ENCODE measurements at regions not wholly inside any gene's neighbourhood (a gene's known extent, or its start where the extent isn't known, plus 50 kb on each side); places are given as distances from the start of the nearest gene placed in this dataset.

- H3K27me3 ChIP-seq (replicated peaks in 1 of 2; ENCODE audit: control insufficient read depth in 2 of 2, extremely low read depth in 1 of 2, insufficient read depth in 2 of 2, low read length in 1 of 2), result peaks cover 0 to 53% of the 10 kb centered on the region in 2 experiments
- ChIA-PET POLR2A (no interaction called here), CTCF (no interaction called here)
- 78% methylated on average over 22 of the region's 28 CpGs for WGBS (ENCODE audit: insufficient coverage)
- ATAC-seq (replicated peaks in 1 of 4) (no peak), DNase-seq (no peak)
- H3K36me3 ChIP-seq (ENCODE audit: control insufficient read depth in 2 of 2, extremely low read depth in 1 of 2, insufficient read depth in 1 of 2, low read length in 1 of 2), result no peaks in the 10 kb centered on the region
- H3K4me1 Mint-ChIP-seq, result no peaks in the 10 kb centered on the region
- H3K9me3 Mint-ChIP-seq, result peaks cover 10 to 21% (median 12%) of the 10 kb centered on the region in 3 donors
- H3K27ac Mint-ChIP-seq, result no peak overlapping the region
- H3K27ac ChIP-seq (ENCODE audit: low read length), result no peak overlapping the region
- no peak overlapping the region for H3K4me3 ChIP-seq (ENCODE audit: control insufficient read depth in 1 of 2, extremely low read depth in 1 of 2, low read length in 1 of 2)
- H3K27me3 Mint-ChIP-seq, result peaks cover 17 to 18% of the 10 kb centered on the region in 2 donors
- H3K4me3 Mint-ChIP-seq, result no peak overlapping the region
- H3K9me3 ChIP-seq, result no peaks in the 10 kb centered on the region
- H3K4me1 ChIP-seq (ENCODE audit: control insufficient read depth in 1 of 2, extremely low read depth in 1 of 2, insufficient read depth in 2 of 2, low read length in 2 of 2), result no peaks in the 10 kb centered on the region
- H3K36me3 Mint-ChIP-seq, result no peaks in the 10 kb centered on the region
Measured at GRCh38 chr14:104505085-104506074, 74.2 kb upstream of the C14orf180 start.

DNA sequence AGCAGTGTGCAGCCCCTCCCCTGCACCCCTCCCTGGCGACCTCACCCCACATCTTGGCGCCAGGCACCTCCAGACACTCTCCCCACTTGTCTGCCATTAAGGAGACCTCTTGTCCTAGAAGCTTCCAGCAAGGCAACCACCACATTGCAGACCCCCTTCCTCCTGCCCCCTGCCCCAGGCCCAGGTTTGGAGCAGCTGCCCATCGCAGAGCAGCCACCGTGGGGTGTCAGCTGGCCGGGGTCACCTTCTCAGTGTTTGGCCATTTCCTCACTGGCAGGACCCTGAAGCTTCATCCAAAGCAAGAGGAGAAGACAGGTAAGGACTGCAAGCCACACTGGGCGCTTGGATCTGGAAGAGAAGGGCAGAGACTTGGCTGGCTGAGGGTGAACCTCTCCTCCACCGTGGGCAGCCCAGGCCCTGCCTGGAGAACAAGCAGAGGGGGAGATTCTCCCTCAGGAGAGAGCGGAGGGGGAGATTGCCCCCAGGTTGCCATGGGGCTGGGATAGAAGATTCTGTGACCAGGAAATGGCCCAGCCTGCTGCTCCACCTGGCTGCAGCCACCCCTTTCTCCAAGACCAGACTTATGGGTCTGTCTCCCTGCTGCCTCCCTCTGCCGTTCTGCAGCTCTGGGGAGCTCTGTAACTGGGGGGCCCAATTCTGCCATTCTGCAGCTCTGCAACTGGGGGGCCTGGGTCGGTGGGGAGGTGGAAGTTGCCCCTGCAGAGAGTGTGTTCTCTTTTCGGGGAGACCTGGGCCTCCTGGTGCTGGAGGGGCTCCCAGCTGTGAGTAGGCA, 72.9 kb upstream of the C14orf180 start:
- Mint-ChIP-seq H3K4me3 (no peak overlapping the region), H3K4me1 (no peaks in the 10 kb centered on the region), H3K36me3 (no peaks in the 10 kb centered on the region), H3K27ac (no peak overlapping the region), H3K27me3 (peaks cover 17 to 18% of the 10 kb centered on the region in 2 donors), H3K9me3 (peaks cover 4 to 17% (median 8%) of the 10 kb centered on the region in 3 donors)
- H3K4me1 ChIP-seq (ENCODE audit: control insufficient read depth in 1 of 2, extremely low read depth in 1 of 2, insufficient read depth in 2 of 2, low read length in 2 of 2), result no peaks in the 10 kb centered on the region
- 69% methylated on average over 8 of the region's 11 CpGs for WGBS (ENCODE audit: insufficient coverage)
- DNase-seq (no peak), ATAC-seq (replicated peaks in 1 of 4) (no peak)
- CTCF ChIA-PET, result no interaction called here
- H3K4me3 ChIP-seq (ENCODE audit: control insufficient read depth in 1 of 2, extremely low read depth in 1 of 2, low read length in 1 of 2), result no peak overlapping the region
- no peaks in the 10 kb centered on the region for H3K36me3 ChIP-seq (ENCODE audit: control insufficient read depth in 2 of 2, extremely low read depth in 1 of 2, insufficient read depth in 1 of 2, low read length in 1 of 2)
- H3K9me3 ChIP-seq, result no peaks in the 10 kb centered on the region
- H3K27me3 ChIP-seq (replicated peaks in 1 of 2; ENCODE audit: control insufficient read depth in 2 of 2, extremely low read depth in 1 of 2, insufficient read depth in 2 of 2, low read length in 1 of 2), result peaks cover 0 to 60% of the 10 kb centered on the region in 2 experiments
- POLR2A ChIA-PET, result no interaction called here
- H3K27ac ChIP-seq (ENCODE audit: low read length), result no peak overlapping the region

GRCh38 chr14:104507443-104507842, 72.1 kb upstream of the C14orf180 start:
- Mint-ChIP-seq H3K27me3 (peaks cover 17 to 24% of the 10 kb centered on the region in 2 donors), H3K36me3 (no peaks in the 10 kb centered on the region), H3K4me1 (no peaks in the 10 kb centered on the region), H3K27ac (no peak overlapping the region), H3K9me3 (peaks cover 3 to 9% (median 5%) of the 10 kb centered on the region in 3 donors), H3K4me3 (no peak overlapping the region)
- ChIA-PET CTCF (no interaction called here), POLR2A (no interaction called here)
- DNase-seq, result no peak
- Histone ChIP-seq H3K9me3 (no peaks in the 10 kb centered on the region), H3K27ac (ENCODE audit: low read length) (no peak overlapping the region), H3K4me1 (ENCODE audit: control insufficient read depth in 1 of 2, extremely low read depth in 1 of 2, insufficient read depth in 2 of 2, low read length in 2 of 2) (no peaks in the 10 kb centered on the region), H3K4me3 (ENCODE audit: control insufficient read depth in 1 of 2, extremely low read depth in 1 of 2, low read length in 1 of 2) (no peak overlapping the region), H3K27me3 (replicated peaks in 1 of 2; ENCODE audit: control insufficient read depth in 2 of 2, extremely low read depth in 1 of 2, insufficient read depth in 2 of 2, low read length in 1 of 2) (peaks cover 0 to 66% of the 10 kb centered on the region in 2 experiments), H3K36me3 (ENCODE audit: control insufficient read depth in 2 of 2, extremely low read depth in 1 of 2, insufficient read depth in 1 of 2, low read length in 1 of 2) (no peaks in the 10 kb centered on the region)
- no peak for ATAC-seq (replicated peaks in 1 of 4)
- WGBS (ENCODE audit: insufficient coverage), result 72% methylated on average over 5 of the region's 6 CpGs

GRCh38 chr14:104509673-104510072, 69.9 kb upstream of the C14orf180 start:
- DNase-seq, result peak in 1 of 35 experiments; percentile 20

DNA sequence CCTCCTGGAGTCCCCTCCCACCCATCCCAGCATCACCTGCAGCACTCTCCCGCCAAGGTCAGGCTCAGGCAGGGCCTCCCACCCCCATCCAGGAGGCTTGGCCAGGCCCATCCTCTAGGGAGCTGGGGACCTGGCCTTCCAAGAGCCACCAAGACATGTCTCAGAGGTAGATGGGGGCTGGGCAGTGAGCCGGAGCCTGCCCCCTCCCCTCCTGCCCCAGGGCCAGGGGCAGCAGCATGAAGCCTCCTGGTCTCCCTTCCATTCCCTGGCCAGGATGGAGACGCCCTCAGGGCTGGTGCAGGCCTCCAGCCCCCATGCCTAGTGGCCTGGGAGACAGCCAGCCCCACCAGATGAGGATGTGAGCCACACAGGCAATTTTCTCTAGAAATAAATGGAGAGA, 69.3 kb upstream of the C14orf180 start:
- Histone ChIP-seq H3K4me3 (ENCODE audit: control insufficient read depth in 1 of 2, extremely low read depth in 1 of 2, low read length in 1 of 2) (no peak overlapping the region), H3K27ac (ENCODE audit: low read length) (no peak overlapping the region), H3K27me3 (replicated peaks in 1 of 2; ENCODE audit: control insufficient read depth in 2 of 2, extremely low read depth in 1 of 2, insufficient read depth in 2 of 2, low read length in 1 of 2) (peaks cover 0 to 63% of the 10 kb centered on the region in 2 experiments), H3K36me3 (ENCODE audit: control insufficient read depth in 2 of 2, extremely low read depth in 1 of 2, insufficient read depth in 1 of 2, low read length in 1 of 2) (no peaks in the 10 kb centered on the region), H3K4me1 (ENCODE audit: control insufficient read depth in 1 of 2, extremely low read depth in 1 of 2, insufficient read depth in 2 of 2, low read length in 2 of 2) (no peaks in the 10 kb centered on the region), H3K9me3 (no peaks in the 10 kb centered on the region)
- H3K36me3 Mint-ChIP-seq, result no peaks in the 10 kb centered on the region
- H3K4me3 Mint-ChIP-seq, result no peak overlapping the region
- peaks cover 18 to 25% of the 10 kb centered on the region in 2 donors for H3K27me3 Mint-ChIP-seq
- ChIA-PET CTCF (no interaction called here), POLR2A (no interaction called here)
- ATAC-seq (replicated peaks in 1 of 4), result no peak
- WGBS (ENCODE audit: insufficient coverage), result 100% methylated on average over 1 of the region's 3 CpGs
- H3K9me3 Mint-ChIP-seq, result no peaks in the 10 kb centered on the region
- DNase-seq, result no peak
- no peaks in the 10 kb centered on the region for H3K4me1 Mint-ChIP-seq
- no peak overlapping the region for H3K27ac Mint-ChIP-seq

More at GRCh38 chr14:104509673-104510072, 69.9 kb upstream of the C14orf180 start:
- ChIA-PET CTCF (no interaction called here), POLR2A (no interaction called here)
- Mint-ChIP-seq H3K27me3 (peaks cover 15 to 25% of the 10 kb centered on the region in 2 donors), H3K4me3 (no peak overlapping the region), H3K27ac (no peak overlapping the region), H3K4me1 (no peaks in the 10 kb centered on the region), H3K36me3 (no peaks in the 10 kb centered on the region), H3K9me3 (no peaks in the 10 kb centered on the region)
- WGBS (ENCODE audit: insufficient coverage), result 68% methylated on average over 6 of the region's 12 CpGs
- no peak for ATAC-seq (replicated peaks in 1 of 4)
- Histone ChIP-seq H3K4me3 (ENCODE audit: control insufficient read depth in 1 of 2, extremely low read depth in 1 of 2, low read length in 1 of 2) (no peak overlapping the region), H3K36me3 (ENCODE audit: control insufficient read depth in 2 of 2, extremely low read depth in 1 of 2, insufficient read depth in 1 of 2, low read length in 1 of 2) (no peaks in the 10 kb centered on the region), H3K4me1 (ENCODE audit: control insufficient read depth in 1 of 2, extremely low read depth in 1 of 2, insufficient read depth in 2 of 2, low read length in 2 of 2) (no peaks in the 10 kb centered on the region), H3K27ac (ENCODE audit: low read length) (no peak overlapping the region), H3K9me3 (no peaks in the 10 kb centered on the region), H3K27me3 (replicated peaks in 1 of 2; ENCODE audit: control insufficient read depth in 2 of 2, extremely low read depth in 1 of 2, insufficient read depth in 2 of 2, low read length in 1 of 2) (peaks cover 0 to 64% of the 10 kb centered on the region in 2 experiments)

DNA sequence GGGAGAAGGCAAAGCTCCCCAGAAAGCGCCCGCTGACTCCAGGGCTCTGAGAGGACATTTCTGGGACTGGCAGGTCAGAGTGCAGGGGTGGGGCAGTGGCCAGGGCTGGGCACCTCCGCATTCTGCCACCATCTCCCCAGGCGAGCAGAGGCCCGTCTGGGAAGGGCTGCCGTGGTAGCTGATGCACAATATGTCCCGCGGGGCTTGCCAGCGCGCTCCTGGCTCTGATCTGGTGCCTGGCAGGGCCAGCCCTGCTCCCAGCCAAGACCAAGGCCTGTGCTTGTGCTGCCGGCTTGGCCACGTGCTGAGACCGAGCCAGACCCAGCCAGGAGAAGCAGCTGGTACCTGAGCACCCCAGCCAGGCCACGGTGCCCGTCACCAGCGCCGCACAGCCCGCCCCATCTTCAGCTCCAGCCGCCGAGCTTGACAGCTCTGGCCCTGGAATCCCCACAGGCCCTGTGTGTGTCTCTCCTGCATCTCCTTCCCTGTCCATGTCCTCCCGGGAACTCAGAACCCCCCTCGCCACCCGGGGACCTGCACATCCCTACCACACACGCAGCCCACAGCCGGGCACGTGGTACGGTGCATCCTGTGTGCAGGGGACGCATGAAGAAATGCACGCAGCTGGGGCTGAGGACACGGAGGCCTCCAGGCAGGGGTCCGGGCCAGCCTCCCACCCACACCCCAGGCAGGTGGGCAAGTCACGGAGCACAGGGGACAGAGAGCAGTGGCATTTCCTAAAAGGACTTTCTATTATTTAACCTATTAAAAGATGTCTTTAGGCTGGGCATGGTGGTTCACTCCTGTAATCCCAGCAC, 68.6 kb upstream of the C14orf180 start:
- Mint-ChIP-seq H3K27ac (no peak overlapping the region), H3K4me1 (no peaks in the 10 kb centered on the region), H3K9me3 (no peaks in the 10 kb centered on the region), H3K27me3 (peaks cover 19 to 23% of the 10 kb centered on the region in 2 donors), H3K4me3 (no peak overlapping the region), H3K36me3 (no peaks in the 10 kb centered on the region)
- POLR2A ChIA-PET, result no interaction called here
- no peak for ATAC-seq (replicated peaks in 1 of 4)
- 82% methylated on average over 28 of the region's 32 CpGs for WGBS (ENCODE audit: insufficient coverage)
- Histone ChIP-seq H3K4me3 (ENCODE audit: control insufficient read depth in 1 of 2, extremely low read depth in 1 of 2, low read length in 1 of 2) (no peak overlapping the region), H3K4me1 (ENCODE audit: control insufficient read depth in 1 of 2, extremely low read depth in 1 of 2, insufficient read depth in 2 of 2, low read length in 2 of 2) (no peaks in the 10 kb centered on the region), H3K9me3 (no peaks in the 10 kb centered on the region), H3K27me3 (replicated peaks in 1 of 2; ENCODE audit: control insufficient read depth in 2 of 2, extremely low read depth in 1 of 2, insufficient read depth in 2 of 2, low read length in 1 of 2) (peaks cover 0 to 55% of the 10 kb centered on the region in 2 experiments), H3K27ac (ENCODE audit: low read length) (no peak overlapping the region), H3K36me3 (ENCODE audit: control insufficient read depth in 2 of 2, extremely low read depth in 1 of 2, insufficient read depth in 1 of 2, low read length in 1 of 2) (no peaks in the 10 kb centered on the region)
- no peak for DNase-seq
- CTCF ChIA-PET, result no interaction called here
